ENCODE measurements at regions not wholly inside any gene's neighbourhood (a gene's known extent, or its start where the extent isn't known, plus 50 kb on each side); places are given as distances from the start of the nearest gene placed in this dataset.

DNA sequence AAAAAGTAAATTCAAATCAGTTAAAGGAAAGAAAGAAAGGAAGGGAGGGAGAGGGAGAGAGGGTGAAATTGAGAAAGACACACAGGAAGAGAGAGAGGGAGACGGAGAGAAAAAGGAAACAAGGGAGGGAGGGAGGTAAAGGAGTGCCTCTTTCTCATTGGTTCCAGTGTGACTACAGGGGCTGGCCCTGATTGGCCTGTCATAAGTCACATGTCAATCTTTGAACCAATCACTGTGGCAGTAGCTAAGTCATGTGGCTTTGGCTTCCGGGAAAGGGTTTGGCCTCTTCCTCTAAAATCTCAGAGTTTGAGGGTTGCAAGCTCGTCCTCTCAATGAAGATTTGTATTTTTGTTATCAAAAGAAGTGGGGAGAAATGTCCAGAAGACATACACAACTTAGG lies 150.2 kb downstream of the RAB11FIP2 start:
- no peak overlapping the region for H3K4me2 ChIP-seq
- TF ChIP-seq FOSL2 (IDR thresholded peaks at IDR 0.05) (no peak), FOSL2 (CRISPR knock-in tag; IDR thresholded peaks at IDR 0.05) (no peak)
- TF ChIP-seq, protein P1, sequence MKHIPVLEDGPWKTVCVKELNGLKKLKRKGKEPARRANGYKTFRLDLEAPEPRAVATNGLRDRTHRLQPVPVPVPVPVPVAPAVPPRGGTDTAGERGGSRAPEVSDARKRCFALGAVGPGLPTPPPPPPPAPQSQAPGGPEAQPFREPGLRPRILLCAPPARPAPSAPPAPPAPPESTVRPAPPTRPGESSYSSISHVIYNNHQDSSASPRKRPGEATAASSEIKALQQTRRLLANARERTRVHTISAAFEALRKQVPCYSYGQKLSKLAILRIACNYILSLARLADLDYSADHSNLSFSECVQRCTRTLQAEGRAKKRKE (CRISPR knock-in tag; IDR thresholded peaks at IDR 0.05; ENCODE audit: low read depth) = no peak
- TF ChIP-seq, protein P2, sequence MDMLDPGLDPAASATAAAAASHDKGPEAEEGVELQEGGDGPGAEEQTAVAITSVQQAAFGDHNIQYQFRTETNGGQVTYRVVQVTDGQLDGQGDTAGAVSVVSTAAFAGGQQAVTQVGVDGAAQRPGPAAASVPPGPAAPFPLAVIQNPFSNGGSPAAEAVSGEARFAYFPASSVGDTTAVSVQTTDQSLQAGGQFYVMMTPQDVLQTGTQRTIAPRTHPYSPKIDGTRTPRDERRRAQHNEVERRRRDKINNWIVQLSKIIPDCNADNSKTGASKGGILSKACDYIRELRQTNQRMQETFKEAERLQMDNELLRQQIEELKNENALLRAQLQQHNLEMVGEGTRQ (IDR thresholded peaks at IDR 0.05) = peak; percentile 65
- 30% methylated on average over 3 of the region's 3 CpGs for WGBS (ENCODE audit: missing lambda C conversion rate)
- H3K4me3 ChIP-seq = no peak overlapping the region
- no peak for ATAC-seq
- no peak for FAIRE-seq
- H3K27ac ChIP-seq = no peak overlapping the region
- peak in 1 of 2 experiments; percentile 24 for DNase-seq (ENCODE audit: low read depth in 1 of 2, low spot score in 1 of 2)
- CTCF ChIA-PET = interaction anchor here (1.3 kb wide), 1 partner anchor 12 kb away, joined by 3 read pairs; no protein-coding TSS in a partner anchor
- POLR2A ChIA-PET = no interaction called here
- no peaks in the 10 kb centered on the region for H3K4me1 ChIP-seq
- H3K9me3 ChIP-seq = 0 out of 3 replicates have a peak, but pooled peaks cover 2% of the 10 kb centered on the region

DNA sequence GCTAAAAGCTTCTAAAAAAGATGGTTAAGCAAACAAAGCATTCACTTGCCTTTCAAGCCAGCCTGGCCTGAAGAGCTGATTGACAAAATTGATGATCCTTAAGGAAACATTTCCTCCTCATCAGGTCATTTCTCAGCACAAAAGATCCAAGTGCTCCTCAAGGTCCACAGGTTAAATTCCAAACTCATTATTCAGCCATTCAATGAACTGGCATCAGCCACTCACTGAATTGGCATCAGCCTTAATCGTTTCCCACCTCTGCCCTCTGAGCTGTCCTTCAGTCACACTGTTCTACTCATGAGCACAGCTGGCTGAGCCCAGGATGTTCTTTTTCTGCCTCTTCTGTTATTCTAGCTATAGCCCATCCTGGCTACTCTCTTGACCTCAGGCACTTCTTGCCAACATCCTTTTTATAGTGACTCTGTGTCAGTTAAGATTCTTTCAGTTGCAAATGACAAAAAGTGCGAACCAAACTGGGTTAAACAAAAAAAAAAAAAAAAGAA lies 147.5 kb downstream of the RAB11FIP2 start:
- TF ChIP-seq SREBF2 (IDR thresholded peaks at IDR 0.05) (no peak), ZNF302 (CRISPR knock-in tag; IDR thresholded peaks at IDR 0.05) (no peak), EP300 (IDR thresholded peaks at IDR 0.05) (no peak), EHMT2 (IDR thresholded peaks at IDR 0.05; ENCODE audit: low read depth) (no peak), NPAS2 (CRISPR knock-in tag; IDR thresholded peaks at IDR 0.05; ENCODE audit: borderline replicate concordance) (no peak), POLR2AphosphoS2 (conservative IDR thresholded peaks at IDR 0.05; ENCODE audit: low read length) (no peak), HOXB5 (CRISPR knock-in tag; IDR thresholded peaks at IDR 0.05) (no peak), ESRRA (IDR thresholded peaks at IDR 0.05; ENCODE audit: borderline replicate concordance, low read length) (no peak), PHF8 (IDR thresholded peaks at IDR 0.05; ENCODE audit: borderline replicate concordance, low read depth) (no peak), MAZ (IDR thresholded peaks at IDR 0.05; ENCODE audit: borderline replicate concordance, low read depth, low read length) (no peak), FOSL2 (IDR thresholded peaks at IDR 0.05) (no peak), FOSL2 (CRISPR knock-in tag; IDR thresholded peaks at IDR 0.05) (no peak)
- TF ChIP-seq, protein P3, sequence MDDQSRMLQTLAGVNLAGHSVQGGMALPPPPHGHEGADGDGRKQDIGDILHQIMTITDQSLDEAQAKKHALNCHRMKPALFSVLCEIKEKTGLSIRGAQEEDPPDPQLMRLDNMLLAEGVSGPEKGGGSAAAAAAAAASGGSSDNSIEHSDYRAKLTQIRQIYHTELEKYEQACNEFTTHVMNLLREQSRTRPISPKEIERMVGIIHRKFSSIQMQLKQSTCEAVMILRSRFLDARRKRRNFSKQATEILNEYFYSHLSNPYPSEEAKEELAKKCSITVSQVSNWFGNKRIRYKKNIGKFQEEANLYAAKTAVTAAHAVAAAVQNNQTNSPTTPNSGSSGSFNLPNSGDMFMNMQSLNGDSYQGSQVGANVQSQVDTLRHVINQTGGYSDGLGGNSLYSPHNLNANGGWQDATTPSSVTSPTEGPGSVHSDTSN (IDR thresholded peaks at IDR 0.05) = no peak
- no peak for FAIRE-seq
- H3K27ac ChIP-seq = no peak overlapping the region
- H3K4me1 ChIP-seq = no peaks in the 10 kb centered on the region
- H3K9me3 ChIP-seq = 0 out of 3 replicates have a peak, but pooled peaks cover 2% of the 10 kb centered on the region
- no peak for ATAC-seq
- no peak overlapping the region for H3K4me2 ChIP-seq
- CTCF ChIA-PET = interaction anchor here (0.5 kb wide), 1 partner anchor 545 kb away, joined by 4 read pairs; no protein-coding TSS in a partner anchor
- no peak overlapping the region for H3K4me3 ChIP-seq
- POLR2A ChIA-PET = no interaction called here
- WGBS (ENCODE audit: missing lambda C conversion rate) = 2% methylated on average over 2 of the region's 2 CpGs
- no peak for DNase-seq (ENCODE audit: low read depth in 1 of 2, low spot score in 1 of 2)

DNA sequence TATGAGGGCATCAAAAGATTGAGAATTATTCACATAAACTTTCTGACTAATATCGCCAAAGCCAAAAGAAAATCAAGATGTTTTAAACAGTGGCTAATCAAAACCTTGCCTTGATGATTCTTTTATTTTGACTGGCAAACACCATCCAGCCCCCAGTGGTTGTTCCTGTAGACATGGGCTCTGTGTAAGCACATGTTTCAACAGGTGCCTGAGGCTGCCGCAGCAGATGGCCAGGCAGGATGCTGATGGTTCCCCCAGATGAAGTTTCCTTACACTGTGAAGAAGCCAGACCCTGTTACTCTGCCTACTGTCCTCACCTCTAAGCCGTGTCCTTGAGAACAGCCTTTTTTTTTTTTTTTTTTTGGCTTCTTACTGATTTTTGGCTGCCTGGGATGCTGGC lies 146.5 kb downstream of the RAB11FIP2 start:
- Histone ChIP-seq H3K9me3 (0 out of 3 replicates have a peak, but pooled peaks cover 2% of the 10 kb centered on the region), H3K4me1 (no peaks in the 10 kb centered on the region), H3K4me2 (no peak overlapping the region), H3K4me3 (no peak overlapping the region), H3K27ac (no peak overlapping the region)
- ChIA-PET POLR2A (no interaction called here), CTCF (interaction anchor here (1.3 kb wide), 1 partner anchor 361 kb away, joined by 5 read pairs; no protein-coding TSS in a partner anchor)
- ATAC-seq (no peak), DNase-seq (ENCODE audit: low read depth in 1 of 2, low spot score in 1 of 2) (no peak), FAIRE-seq (no peak)
- 47% methylated on average over 3 of the region's 3 CpGs for WGBS (ENCODE audit: missing lambda C conversion rate)
- TF ChIP-seq RCOR1 (IDR thresholded peaks at IDR 0.05; ENCODE audit: low read depth, low read length) (no peak), SREBF2 (IDR thresholded peaks at IDR 0.05) (no peak), TP53 (CRISPR knock-in tag; IDR thresholded peaks at IDR 0.05) (no peak), EHF (CRISPR knock-in tag; IDR thresholded peaks at IDR 0.05) (no peak)
- TF ChIP-seq, protein P4, sequence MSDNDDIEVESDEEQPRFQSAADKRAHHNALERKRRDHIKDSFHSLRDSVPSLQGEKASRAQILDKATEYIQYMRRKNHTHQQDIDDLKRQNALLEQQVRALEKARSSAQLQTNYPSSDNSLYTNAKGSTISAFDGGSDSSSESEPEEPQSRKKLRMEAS (IDR thresholded peaks at IDR 0.05) = no peak

Data from A549 (cell line).